SK-N-SH (cell line): ENCODE measurements at regions not wholly inside any gene's neighbourhood (a gene's known extent, or its start where the extent isn't known, plus 50 kb on each side); places are given as distances from the start of the nearest gene placed in this dataset.

Experiments
- CTCF ChIA-PET: fragments of 300-600, 350-600 bp; formaldehyde crosslinking; extraction: SDS; loops from one replicate; lab custom pipeline; 2021; lab: Yijun Ruan, JAX
- POLR2A ChIA-PET: fragments of 350-600 bp; sonication (Branson Sonifier 250); formaldehyde crosslinking; extraction: SDS; loops from one replicate; lab custom pipeline; 2020; ENCODE audit warnings: antibody characterized with exemption, inconsistent platforms; lab: Yijun Ruan, JAX
- DNase-seq: peaks from one replicate; pipeline ENCODE4 v3.0.0; 2012
- H2AFZ ChIP-seq: fragments of 200-600 bp; sonication (generic); 2 replicates; pipeline ENCODE4 v1.8.1; 2016; ENCODE audit warnings: antibody characterized with exemption, mild to moderate bottlenecking, low read depth
- H3F3A ChIP-seq: fragments of 200-600 bp; sonication (generic); replicated peaks from 2 replicates; pipeline ENCODE3; 2016; ENCODE audit warnings: antibody characterized with exemption, mild to moderate bottlenecking; ENCODE audit not compliant: insufficient read depth
- H3K27ac ChIP-seq, 2 experiments: fragments of 200-500 bp in 1 of 2; fragments of 200-600 bp in 1 of 2; sonication (Bioruptor generic) in 1 of 2; sonication (generic), shearing (Covaris generic) in 1 of 2; 2 replicates each; pipeline versions ENCODE4 v1.5.1 to v1.6.1; 2014 to 2016; ENCODE audit warnings: low read depth in 2 of 2, inconsistent platforms in 1 of 2, low read length in 1 of 2, mild to moderate bottlenecking in 1 of 2, mixed read lengths in 1 of 2
- H3K27me3 ChIP-seq: fragments of 200-600 bp; sonication (generic), shearing (Covaris generic); 2 replicates; pipeline ENCODE4 v1.6.1; 2016; ENCODE audit warnings: mixed run types; ENCODE audit not compliant: insufficient read depth
- H3K36me3 ChIP-seq, 2 experiments: fragments of 200-500 bp in 1 of 2; fragments of 200-600 bp in 1 of 2; sonication (Bioruptor generic) in 1 of 2; sonication (generic) in 1 of 2; replicated peaks in 1 of 2; 2 replicates each; pipeline versions ENCODE3 to v1.5.1; 2014 to 2016; ENCODE audit warnings: low read length in 1 of 2, mild to moderate bottlenecking in 1 of 2; ENCODE audit not compliant: insufficient read depth in 2 of 2, control insufficient read depth in 1 of 2
- H3K4me1 ChIP-seq, 2 experiments: fragments of 200-500 bp in 1 of 2; fragments of 200-600 bp in 1 of 2; sonication (Bioruptor generic) in 1 of 2; sonication (generic), shearing (Covaris generic) in 1 of 2; 2 replicates each; pipeline versions ENCODE4 v1.5.1 to v1.6.1; 2014 to 2016; ENCODE audit warnings: low read depth in 1 of 2, low read length in 1 of 2, mixed run types in 1 of 2; ENCODE audit not compliant: insufficient read depth in 2 of 2, control insufficient read depth in 1 of 2
- H3K4me2 ChIP-seq: fragments of 200-600 bp; sonication (generic), shearing (Covaris generic); 2 replicates; pipeline ENCODE4 v1.6.1; 2017; ENCODE audit warnings: mixed run types
- H3K4me3 ChIP-seq, 2 experiments: fragments of 200-500 bp in 1 of 2; fragments of 200-600 bp in 1 of 2; sonication (Bioruptor generic) in 1 of 2; sonication (generic), shearing (Covaris generic) in 1 of 2; 2 replicates each; pipeline versions ENCODE4 v1.5.1 to v1.8.1; 2014 to 2016; ENCODE audit warnings: low read depth in 2 of 2, inconsistent platforms in 1 of 2, low read length in 1 of 2, mild to moderate bottlenecking in 1 of 2, mixed read lengths in 1 of 2, moderate library complexity in 1 of 2
- H3K79me2 ChIP-seq: fragments of 200-600 bp; sonication (generic); 2 replicates; pipeline ENCODE4 v1.8.1; 2017; ENCODE audit warnings: mild to moderate bottlenecking; ENCODE audit not compliant: insufficient read depth
- H3K9ac ChIP-seq: fragments of 200-600 bp; sonication (generic); 2 replicates; pipeline ENCODE4 v1.6.1; 2017; ENCODE audit warnings: mixed run types
- H3K9me2 ChIP-seq: fragments of 200-600 bp; sonication (generic); 2 replicates; pipeline ENCODE4 v1.6.1; 2017; ENCODE audit warnings: mixed run types
- H3K9me3 ChIP-seq: fragments of 200-600 bp; sonication (generic); 2 replicates; pipeline ENCODE4 v1.6.1; 2017; ENCODE audit warnings: mixed run types, mild to moderate bottlenecking, moderate library complexity
- H4K20me1 ChIP-seq: fragments of 200-600 bp; sonication (generic); 2 replicates; pipeline ENCODE4 v1.6.1; 2017; ENCODE audit warnings: mild to moderate bottlenecking, mixed run types; ENCODE audit not compliant: insufficient read depth
- ELF1 ChIP-seq: IDR thresholded peaks from 2 replicates; pipeline ENCODE4 v1.4.0; 2012
- GABPA ChIP-seq: IDR thresholded peaks from 2 replicates; pipeline ENCODE4 v1.4.0; 2012; ENCODE audit warnings: low read depth, mild to moderate bottlenecking
- NFIC ChIP-seq: IDR thresholded peaks from 2 replicates; pipeline ENCODE4 v1.4.0; 2012; ENCODE audit warnings: borderline replicate concordance
- NRF1 ChIP-seq: IDR thresholded peaks from 2 replicates; pipeline ENCODE4 v1.6.1; 2012; ENCODE audit warnings: low read depth, mild to moderate bottlenecking, low read length
- RCOR1 ChIP-seq: fragments of 150-350 bp; IDR thresholded peaks from 2 replicates; pipeline ENCODE4 v1.6.1; 2017; ENCODE audit warnings: antibody characterized with exemption, low read length
- RFX5 ChIP-seq: IDR thresholded peaks from 2 replicates; pipeline ENCODE4 v1.6.1; 2012; ENCODE audit warnings: mild to moderate bottlenecking, improper control_type of control experiment, low read length
- SIN3A ChIP-seq: IDR thresholded peaks from 2 replicates; pipeline ENCODE4 v1.6.1; 2012; ENCODE audit warnings: low read depth, mild to moderate bottlenecking, low read length, moderate library complexity, borderline replicate concordance
- TEAD4 ChIP-seq: IDR thresholded peaks from 2 replicates; pipeline ENCODE4 v1.4.0; 2012; ENCODE audit warnings: mild to moderate bottlenecking, borderline replicate concordance; ENCODE audit not compliant: insufficient read depth
- WGBS: methylation state at CpG from one replicate; pipeline ENCODE4 v1.1.6; 2017; ENCODE audit warnings: low lambda C conversion rate; 5-methylcytosine and 5-hydroxymethylcytosine counted together
- TF ChIP-seq, protein P1 (sequence below): fragments of 150-350 bp; IDR thresholded peaks from 2 replicates; pipeline ENCODE4 v1.6.1; 2016; ENCODE audit warnings: mild to moderate bottlenecking, low read depth, low read length

DNA sequence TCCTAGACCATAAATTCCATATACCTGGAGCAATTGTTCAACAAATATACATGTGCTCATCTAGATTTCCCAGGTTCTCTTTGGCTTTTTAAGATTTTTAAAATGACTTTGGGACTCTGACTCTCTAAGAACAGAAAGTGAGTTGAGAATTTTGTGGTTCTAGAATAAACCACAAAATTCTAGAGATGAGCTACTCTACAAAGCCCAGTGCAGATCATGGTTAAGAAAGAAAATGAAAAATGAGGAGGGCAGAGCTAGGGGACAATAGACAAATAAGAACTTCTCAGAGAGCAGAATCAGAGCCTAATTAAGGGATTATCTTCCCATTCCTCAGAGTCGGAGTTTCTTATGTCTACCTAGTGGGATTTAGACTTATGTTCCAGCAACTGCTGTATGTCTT, 694.7 kb downstream of the ZNF385D start:
- 52% methylated on average over 1 of the region's 1 CpG for WGBS
- TF ChIP-seq GABPA (no peak), NRF1 (no peak), ELF1 (no peak), SIN3A (no peak), RCOR1 (no peak)
- Histone ChIP-seq H3K9me3 (no peaks in the 10 kb centered on the region), H3K36me3 (no peaks in the 10 kb centered on the region), H2AFZ (no peak overlapping the region), H3K4me2 (no peak overlapping the region), H3K9ac (no peak overlapping the region), H3K4me3 (no peak overlapping the region), H3F3A (no peaks in the 10 kb centered on the region), H3K79me2 (no peaks in the 10 kb centered on the region), H3K9me2 (no peaks in the 10 kb centered on the region), H3K27ac (no peak overlapping the region), H3K4me1 (no peaks in the 10 kb centered on the region), H3K27me3 (no peaks in the 10 kb centered on the region), H4K20me1 (no peaks in the 10 kb centered on the region)
- ChIA-PET CTCF (interaction anchor here (0.7 to 1.5 kb wide), 2 partner anchors 10 to 35 kb away, joined by 3 to 4 read pairs; no protein-coding TSS in a partner anchor), POLR2A (no interaction called here)
- no peak for DNase-seq

DNA sequence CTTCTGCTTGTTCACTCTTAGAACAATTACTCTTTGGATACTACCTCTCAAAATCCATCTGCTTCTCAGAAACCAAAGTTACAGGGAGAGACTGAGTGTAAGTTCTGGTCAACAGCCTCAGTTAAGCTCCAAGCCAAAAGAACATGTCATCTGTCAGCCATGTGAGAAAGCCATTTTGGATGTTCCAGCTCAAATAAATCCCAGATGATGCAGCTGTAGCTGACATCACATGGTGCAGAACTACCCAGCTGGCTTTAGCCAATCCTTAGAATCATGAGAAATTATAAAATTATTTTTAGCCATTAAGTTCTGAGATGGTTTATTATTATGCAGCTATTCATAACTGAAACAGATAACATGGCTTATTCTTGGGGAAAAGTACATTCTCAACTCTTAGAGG, 696.0 kb downstream of the ZNF385D start:
- no peaks in the 10 kb centered on the region for H4K20me1 ChIP-seq
- no peak for DNase-seq
- CTCF ChIA-PET, result interaction anchor here (1.5 kb wide), 1 partner anchor 34 kb away, joined by 4 read pairs; no protein-coding TSS in a partner anchor
- no peak overlapping the region for H3K27ac ChIP-seq
- no peaks in the 10 kb centered on the region for H3K9me2 ChIP-seq
- POLR2A ChIA-PET, result no interaction called here
- TF ChIP-seq NFIC (no peak), ELF1 (no peak), NRF1 (no peak), RFX5 (no peak)
- TF ChIP-seq, protein P1, sequence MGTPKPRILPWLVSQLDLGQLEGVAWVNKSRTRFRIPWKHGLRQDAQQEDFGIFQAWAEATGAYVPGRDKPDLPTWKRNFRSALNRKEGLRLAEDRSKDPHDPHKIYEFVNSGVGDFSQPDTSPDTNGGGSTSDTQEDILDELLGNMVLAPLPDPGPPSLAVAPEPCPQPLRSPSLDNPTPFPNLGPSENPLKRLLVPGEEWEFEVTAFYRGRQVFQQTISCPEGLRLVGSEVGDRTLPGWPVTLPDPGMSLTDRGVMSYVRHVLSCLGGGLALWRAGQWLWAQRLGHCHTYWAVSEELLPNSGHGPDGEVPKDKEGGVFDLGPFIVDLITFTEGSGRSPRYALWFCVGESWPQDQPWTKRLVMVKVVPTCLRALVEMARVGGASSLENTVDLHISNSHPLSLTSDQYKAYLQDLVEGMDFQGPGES, result no peak
- no peaks in the 10 kb centered on the region for H3K27me3 ChIP-seq
- no peaks in the 10 kb centered on the region for H3K79me2 ChIP-seq
- no peak overlapping the region for H2AFZ ChIP-seq
- no peak overlapping the region for H3K4me2 ChIP-seq
- no peaks in the 10 kb centered on the region for H3K9me3 ChIP-seq
- H3F3A ChIP-seq, result no peaks in the 10 kb centered on the region
- no peak overlapping the region for H3K9ac ChIP-seq
- H3K4me3 ChIP-seq, result no peak overlapping the region
- no peaks in the 10 kb centered on the region; a peak in 1 of 4 replicates for H3K4me1 ChIP-seq
- no peaks in the 10 kb centered on the region for H3K36me3 ChIP-seq

DNA sequence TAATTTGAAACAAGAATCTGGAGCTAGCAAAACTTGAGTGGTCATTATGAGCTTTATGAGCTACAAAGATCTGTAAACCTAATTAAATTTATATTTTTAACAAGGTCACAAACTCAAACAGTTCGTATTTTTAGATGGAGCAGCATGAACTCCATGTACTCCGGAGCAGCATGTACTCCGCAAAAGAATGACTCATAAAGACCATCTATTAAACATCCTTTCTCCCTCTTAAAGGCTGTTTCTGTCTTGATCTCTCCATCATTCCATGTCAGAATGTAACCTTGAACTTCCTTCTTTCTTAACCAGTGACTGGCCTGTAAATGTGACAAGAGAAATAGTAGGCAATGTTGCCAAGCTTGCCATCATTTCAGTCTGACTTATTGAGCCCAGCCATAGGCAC, 696.9 kb downstream of the ZNF385D start:
- Histone ChIP-seq H3K4me3 (no peak overlapping the region), H3K27ac (no peak overlapping the region), H3K27me3 (no peaks in the 10 kb centered on the region), H3K9me2 (no peaks in the 10 kb centered on the region), H3F3A (no peaks in the 10 kb centered on the region), H2AFZ (no peak overlapping the region), H3K36me3 (no peaks in the 10 kb centered on the region), H3K79me2 (no peaks in the 10 kb centered on the region), H4K20me1 (no peaks in the 10 kb centered on the region), H3K9me3 (no peaks in the 10 kb centered on the region), H3K9ac (no peak overlapping the region), H3K4me1 (peaks cover 0 to 4% of the 10 kb centered on the region in 2 experiments; a peak in 1 of 4 replicates), H3K4me2 (no peak overlapping the region)
- CTCF ChIA-PET, result interaction anchor here (1.5 kb wide), 1 partner anchor 15 kb away, joined by 3 read pairs; no protein-coding TSS in a partner anchor
- POLR2A ChIA-PET, result no interaction called here
- TF ChIP-seq TEAD4, result no peak
- no peak for DNase-seq
- 55% methylated on average over 3 of the region's 3 CpGs for WGBS
